Loucy (cell line): ENCODE measurements at regions not wholly inside any gene's neighbourhood (a gene's known extent, or its start where the extent isn't known, plus 50 kb on each side); places are given as distances from the start of the nearest gene placed in this dataset.

ENCODE experiments used
- CTCF ChIP-seq: fragments of 200-600 bp; sonication (generic); conservative IDR thresholded peaks from 2 replicates; pipeline ENCODE4 v1.5.1; 2014; ENCODE audit warnings: mild to moderate bottlenecking, antibody characterized with exemption, low read length
- EZH2phosphoT487 ChIP-seq: fragments of 200-600 bp; IDR thresholded peaks from 2 replicates; pipeline ENCODE4 v1.6.1; 2018; ENCODE audit warnings: antibody characterized with exemption, mild to moderate bottlenecking, moderate library complexity, borderline replicate concordance

- TF ChIP-seq CTCF = no peak
- TF ChIP-seq EZH2phosphoT487 = no peak
Observed at GRCh38 chr13:85995788-85996418, 196.7 kb upstream of the SLITRK6 start.
